Esophagus muscularis mucosa (tissue), 4 donors: ENCODE measurements at regions not wholly inside any gene's neighbourhood (a gene's known extent, or its start where the extent isn't known, plus 50 kb on each side); places are given as distances from the start of the nearest gene placed in this dataset.

ENCODE experiments used
- CTCF ChIP-seq, 3 experiments: fragments of 200-600 bp in 2 of 3; fragments of 450-650 bp in 1 of 3; sonication (generic) in 2 of 3; IDR thresholded peaks; one replicate each; pipeline ENCODE4 v1.5.1; 2017 to 2019; ENCODE audit warnings: antibody characterized with exemption in 3 of 3, mild to moderate bottlenecking in 2 of 3, moderate library complexity in 1 of 3
- EP300 ChIP-seq: sonication (generic); formaldehyde crosslinking; IDR thresholded peaks from one replicate; pipeline ENCODE4 v1.6.1; 2017; ENCODE audit warnings: antibody characterized with exemption
- POLR2A ChIP-seq: fragments of 450-650 bp; IDR thresholded peaks from one replicate; pipeline ENCODE4 v1.6.1; 2017; ENCODE audit warnings: antibody characterized with exemption, moderate library complexity, mild to moderate bottlenecking, low read depth
- POLR2AphosphoS5 ChIP-seq, 2 donors: sonication (generic); formaldehyde crosslinking; IDR thresholded peaks; one replicate each; pipeline ENCODE4 v1.6.1; 2017; ENCODE audit warnings: antibody characterized with exemption in 2 of 2

- TF ChIP-seq POLR2AphosphoS5 (IDR thresholded peaks at IDR 0.05), result no peak
- no peak for TF ChIP-seq CTCF (IDR thresholded peaks at IDR 0.05)
- no peak for TF ChIP-seq POLR2A
- TF ChIP-seq EP300, result no peak
Observed at GRCh38 chr17:33371377-33371776, 78.3 kb upstream of the ASIC2 start.
